ENCODE measurements at regions not wholly inside any gene's neighbourhood (a gene's known extent, or its start where the extent isn't known, plus 50 kb on each side); places are given as distances from the start of the nearest gene placed in this dataset.

DNA sequence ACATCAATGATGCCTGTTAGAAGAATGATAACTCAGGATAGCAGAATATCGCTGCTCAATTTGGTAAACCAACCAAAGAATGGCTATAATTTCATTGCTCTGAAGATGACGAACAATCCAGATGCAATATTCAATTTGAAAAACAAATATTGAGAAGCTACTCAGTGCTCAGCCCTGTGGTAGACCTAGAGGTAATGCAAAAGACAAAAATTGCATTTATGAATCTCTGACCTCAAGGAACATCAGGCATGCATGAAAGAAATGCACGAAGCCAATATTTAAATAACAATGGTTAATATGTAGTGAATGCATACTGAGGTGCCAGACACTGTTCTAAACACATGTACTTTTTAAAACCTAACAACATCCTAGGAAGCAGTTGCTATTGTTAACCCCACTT is 298.6 kb upstream of the TMTC1 start:
- DNase-seq: no peak

DNA sequence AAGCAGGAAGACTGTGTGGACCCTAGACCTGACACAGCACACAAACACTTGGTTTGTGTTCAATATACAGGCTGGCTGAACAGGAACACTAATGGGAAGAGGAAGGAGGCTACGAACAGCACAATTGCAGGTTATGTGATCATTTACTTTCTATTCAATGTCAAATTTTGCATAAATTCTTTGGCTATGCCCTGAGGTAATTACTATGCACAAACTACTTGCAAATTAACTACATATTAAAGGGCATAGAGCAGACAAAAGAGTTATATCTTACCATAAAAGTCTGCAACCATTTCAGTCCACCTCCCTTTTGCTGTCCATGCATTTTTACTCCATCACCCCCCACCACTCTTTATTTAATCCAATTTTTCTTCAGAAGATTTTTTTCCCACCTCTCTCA is 291.2 kb upstream of the TMTC1 start:
- no peak for DNase-seq

DNA sequence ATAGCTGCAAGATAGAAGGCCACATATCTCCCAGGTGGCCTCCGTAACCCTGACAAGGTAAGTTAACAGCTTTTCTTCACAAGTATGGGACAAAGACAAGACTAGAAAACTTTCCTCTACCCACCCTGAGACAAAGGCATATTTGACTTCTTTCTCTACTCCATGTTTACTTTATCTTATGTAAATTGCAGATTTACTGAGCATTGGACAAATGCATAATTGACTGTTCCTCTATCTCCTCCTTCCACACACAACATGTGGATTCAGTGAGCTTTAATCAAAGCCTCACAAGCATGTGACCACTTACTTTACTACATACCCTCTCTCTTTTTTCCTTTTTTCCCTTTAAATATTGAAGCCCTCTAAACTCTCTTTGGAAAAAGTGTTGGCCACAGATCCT is 289.1 kb upstream of the TMTC1 start:
- DNase-seq: no peak

DNA sequence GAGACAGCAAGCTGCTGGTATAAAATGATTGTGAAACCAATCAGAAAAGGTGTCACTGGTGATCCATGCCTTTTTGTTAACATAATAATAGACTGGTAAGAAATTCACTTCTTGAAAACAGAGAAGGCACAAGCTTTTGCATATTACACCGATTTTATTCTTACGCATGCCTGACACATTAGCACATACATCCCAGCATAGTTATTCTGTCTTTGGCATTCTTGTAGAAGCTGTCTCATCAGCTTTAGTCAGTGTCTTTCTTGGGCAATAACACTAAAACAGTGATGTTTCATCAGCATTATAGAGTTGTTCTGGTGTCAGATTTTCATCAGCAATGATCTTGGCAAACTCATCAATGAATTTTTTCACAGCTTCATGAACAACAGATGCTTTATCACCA is 283.4 kb upstream of the TMTC1 start:
- DNase-seq: no peak

DNA sequence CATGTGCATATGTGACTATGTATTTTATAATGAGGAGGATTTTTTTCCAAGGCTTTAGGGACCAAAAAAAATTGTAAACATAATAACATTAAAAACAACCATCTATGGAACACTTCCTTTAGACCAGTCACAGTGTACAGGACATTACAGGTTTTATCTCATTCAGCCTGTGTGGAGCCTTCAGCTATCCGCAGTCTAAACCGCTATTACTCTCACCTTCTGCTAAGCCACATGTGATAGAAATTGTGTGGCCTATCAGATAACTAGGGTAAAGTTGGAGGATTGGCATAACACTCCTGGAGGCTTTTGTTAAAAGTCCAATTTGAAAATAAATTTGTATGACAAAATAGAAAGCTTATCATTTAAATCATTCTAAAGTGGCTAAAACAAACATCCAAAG is 281.2 kb upstream of the TMTC1 start:
- DNase-seq: no peak

DNA sequence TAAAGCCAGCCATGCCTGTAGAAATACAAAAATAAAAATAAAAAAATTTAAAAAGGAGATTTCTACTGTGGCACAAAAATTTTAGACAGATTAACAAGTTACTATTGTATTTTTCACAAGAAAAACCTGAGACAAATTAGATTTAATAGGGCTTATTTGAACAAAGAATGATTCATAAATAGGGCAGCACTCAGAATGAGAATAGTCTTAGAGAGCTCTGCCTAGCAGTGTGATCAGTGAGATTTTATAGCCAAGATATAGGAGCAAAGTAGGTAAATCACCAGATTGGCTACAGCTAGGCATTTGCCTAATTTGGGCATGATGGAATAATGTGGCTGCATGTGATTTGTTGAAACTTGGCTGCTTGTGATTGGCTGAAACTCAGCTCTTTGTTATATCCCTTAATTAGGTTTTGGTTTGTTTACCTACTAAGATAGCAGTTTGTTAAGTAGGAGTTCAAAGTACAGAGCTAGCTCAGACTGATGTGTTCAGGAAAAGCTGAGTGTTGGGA is 279.7 kb upstream of the TMTC1 start:
- no peak for DNase-seq

DNA sequence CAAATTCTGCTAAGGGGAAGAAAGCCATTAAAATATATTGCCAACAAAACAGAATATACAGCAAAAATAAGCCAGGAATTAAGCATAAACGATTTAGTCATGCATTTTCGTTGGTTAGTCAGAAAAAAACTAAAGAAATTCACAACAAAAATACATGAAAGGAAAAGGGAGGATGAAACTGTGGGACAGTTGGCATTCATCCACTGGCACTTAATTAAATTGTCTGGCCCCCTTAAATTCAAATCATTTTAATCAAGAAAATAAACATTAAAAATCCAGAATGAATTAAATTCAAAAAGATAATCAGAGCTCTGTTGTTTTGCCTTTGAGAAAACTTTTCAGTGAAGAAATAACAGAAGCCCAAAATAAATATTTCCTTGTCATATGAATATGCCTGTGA is 264.6 kb upstream of the TMTC1 start:
- no peak for DNase-seq

DNA sequence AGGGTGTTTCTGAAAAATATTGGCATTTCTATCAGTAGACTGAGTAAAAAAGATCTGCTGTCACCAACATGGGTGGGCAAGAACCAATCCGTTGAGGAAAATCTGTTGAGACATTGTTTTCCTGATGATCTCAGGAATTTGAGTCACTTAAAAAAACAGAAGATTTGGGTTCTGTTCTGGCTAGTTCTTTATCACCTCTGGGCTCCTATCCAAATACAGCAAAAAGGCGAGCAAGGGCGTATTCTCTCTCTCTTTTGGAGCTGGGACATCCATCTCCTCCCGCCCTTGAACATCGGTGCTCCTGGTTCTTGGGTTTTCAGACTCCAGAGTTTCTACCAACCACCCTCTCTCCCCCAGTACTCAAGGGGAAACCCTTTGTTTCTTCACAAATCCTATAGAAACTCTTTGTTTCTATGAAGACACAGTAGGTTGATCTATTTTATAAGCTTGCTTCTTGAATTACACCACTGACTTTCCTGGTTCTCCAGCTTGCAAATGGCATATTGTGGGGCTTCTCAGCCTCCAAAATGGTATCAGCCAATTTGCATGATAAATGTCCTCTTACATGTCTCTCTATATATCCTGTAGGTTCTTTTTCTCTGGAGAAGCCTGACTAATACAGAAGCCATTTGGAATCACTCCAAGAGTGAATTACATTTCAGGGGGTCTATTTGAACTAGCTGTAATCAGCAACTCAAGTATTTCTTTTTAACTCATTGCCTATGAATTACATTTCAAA is 263.9 kb upstream of the TMTC1 start:
- DNase-seq: no peak

DNA sequence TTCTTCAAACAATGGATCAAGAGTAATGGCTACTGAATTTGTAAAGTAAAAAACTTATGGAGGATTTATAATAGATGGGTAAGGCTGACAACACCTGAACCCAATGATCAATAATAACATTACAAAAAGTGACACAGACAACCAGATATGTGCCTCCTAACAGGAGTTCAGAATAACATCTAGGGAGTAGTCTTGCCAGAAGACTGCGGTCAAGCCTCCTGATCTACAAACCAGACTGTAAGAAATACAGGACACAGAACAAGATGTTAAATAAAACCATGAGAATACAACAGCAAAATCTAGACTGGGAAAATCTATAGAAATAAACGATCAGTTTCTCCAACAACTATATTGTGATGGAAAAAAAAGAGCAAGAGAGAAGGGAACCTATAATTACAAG is 262.6 kb upstream of the TMTC1 start:
- no peak for DNase-seq

DNA sequence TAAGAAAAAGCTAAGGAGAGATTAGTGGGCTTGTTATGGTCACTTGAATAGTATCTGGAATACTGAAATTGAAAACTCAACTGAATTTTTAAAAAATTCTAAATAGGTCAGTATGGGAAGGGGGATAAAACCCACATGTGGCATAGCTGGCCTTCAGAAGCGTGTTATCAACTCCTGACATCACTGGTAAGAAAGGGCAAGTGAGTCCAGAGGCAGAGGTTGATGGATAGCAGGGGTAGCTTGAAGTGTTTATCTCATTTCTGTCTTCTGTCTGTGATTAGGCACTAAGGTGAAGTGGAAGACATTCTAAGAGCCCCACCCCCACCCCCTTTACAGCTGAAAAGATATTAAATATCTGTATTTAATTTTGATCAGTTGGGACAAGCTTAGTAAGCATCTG is 261.4 kb upstream of the TMTC1 start:
- DNase-seq: no peak

DNA sequence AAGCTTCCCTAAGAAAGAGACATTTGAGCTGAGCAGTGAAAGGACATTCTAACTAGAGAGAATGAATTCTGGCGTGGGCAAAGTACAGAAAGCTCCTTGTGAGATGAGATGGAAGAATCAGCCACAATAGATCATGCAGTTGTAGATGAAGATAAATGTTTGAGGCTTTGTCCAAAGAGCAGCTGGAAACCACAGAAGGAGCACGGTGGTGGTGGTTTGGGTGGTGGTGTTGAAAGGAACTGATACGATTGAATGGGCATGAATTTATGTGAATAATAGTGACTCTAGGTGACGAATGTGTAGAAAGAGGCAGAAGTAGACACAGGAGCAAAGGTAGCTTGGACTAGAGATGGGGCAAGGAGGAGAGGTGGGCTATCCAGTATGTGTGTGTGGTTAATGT is 260.5 kb upstream of the TMTC1 start:
- no peak for DNase-seq

DNA sequence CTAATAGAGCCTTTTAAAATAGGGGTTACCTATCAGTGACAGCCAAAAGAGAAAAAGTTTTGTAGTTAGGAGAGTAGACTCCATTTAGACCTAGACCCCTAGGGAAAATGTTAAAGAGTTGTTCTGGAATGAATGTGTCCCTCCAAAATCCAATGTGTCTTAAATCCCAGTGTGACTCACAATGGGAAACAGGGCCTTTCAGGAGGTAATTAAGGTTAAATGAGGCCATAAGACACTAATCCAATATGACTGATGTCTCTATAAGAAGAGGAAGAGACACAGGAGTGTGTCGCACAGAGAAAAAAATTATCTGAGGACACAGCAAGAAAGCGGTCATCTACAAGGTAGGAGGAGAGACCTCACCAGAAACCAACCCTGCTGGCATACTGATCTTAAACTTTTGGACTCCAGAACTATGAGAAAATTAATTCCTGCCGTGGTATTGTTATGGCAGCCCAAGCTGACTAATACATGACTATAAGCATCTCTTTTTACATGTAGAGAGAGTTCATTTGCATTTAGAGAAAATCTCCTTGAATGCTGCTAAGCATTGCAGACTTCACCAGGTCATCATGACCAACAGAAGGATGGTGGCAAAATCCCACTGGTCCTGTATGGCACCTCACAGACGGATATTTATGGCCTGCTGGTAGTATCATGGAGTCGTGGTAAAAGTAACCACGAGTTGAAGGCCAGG is 259.6 kb upstream of the TMTC1 start:
- no peak for DNase-seq

DNA sequence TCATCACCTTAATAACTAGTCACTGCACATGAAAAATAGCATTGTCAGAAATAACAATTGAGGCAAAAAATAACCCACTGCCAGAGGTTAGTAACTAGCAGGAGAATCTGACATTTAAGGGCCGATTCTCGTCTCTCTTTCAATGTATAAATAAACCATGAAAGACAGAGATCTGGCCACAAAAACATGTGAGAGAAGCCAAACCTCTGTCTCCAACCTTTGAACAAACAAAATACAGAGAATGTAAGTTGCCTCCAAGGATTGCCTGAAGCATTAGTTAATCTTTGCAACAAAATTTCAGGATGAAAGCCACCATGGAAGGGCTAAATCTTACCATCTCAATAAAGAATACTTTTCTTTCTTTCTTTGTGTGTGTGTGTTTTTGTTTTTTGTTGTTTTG is 257.4 kb upstream of the TMTC1 start:
- DNase-seq: no peak

DNA sequence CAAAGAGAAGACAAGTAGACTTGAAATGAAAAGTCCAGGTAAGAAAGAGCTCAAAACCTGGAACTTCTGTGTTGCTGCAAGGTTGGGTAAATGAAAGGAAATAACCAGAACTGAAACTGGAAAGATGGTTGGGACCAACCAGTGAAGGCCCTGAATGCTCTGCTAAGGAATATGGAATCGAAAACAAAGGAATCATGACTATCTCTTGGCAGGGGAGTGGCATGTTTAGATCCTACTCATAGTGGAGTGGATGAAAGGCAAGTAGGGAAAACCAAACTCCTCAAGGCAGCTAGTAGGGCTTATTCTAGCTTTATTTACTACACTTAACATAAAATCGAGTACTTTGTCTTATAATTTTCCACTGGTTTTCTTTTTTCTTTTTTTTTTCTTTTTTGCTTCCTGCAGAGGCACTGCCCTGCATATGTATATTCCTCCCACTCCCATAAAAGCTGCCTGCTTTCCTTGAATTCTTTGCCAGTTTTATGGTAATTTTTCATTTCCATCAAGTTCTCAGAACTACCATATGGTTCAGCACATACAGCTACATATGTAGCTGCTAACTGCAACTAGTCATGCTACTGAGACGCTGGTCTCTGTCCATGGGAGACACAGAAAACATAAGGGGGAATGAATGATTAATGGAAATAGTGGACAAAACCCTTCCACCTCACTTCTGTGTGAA is 247.1 kb upstream of the TMTC1 start:
- DNase-seq: no peak

DNA sequence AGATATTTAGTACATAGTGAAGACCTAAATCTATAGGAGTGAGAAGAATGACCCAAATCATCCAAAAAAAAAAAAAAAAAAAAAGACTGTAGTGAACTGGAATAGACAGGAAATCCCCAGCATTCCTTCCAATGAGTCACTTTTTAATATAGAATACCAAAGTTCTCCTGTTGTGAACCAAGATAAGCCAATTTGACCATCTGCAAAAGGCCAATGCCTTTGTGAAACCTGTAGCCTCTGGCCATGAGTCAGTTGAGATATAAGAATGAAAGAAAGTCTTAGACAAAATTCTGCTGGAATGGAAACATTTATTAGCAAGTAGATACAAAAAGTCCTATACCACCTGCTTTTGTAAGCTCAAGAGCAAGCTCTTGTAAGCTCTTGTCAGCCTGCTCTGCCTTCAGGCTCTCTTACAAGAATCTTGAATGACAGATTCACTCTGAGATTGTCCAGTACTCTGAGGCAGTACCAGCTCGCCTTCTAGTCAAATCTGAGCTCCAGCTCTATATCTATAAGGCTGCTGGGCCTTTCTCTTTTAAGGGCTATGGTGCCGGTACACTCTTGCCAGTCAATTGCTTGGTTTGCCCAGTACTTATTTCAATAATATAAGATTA is 243.0 kb upstream of the TMTC1 start:
- DNase-seq: no peak

DNA sequence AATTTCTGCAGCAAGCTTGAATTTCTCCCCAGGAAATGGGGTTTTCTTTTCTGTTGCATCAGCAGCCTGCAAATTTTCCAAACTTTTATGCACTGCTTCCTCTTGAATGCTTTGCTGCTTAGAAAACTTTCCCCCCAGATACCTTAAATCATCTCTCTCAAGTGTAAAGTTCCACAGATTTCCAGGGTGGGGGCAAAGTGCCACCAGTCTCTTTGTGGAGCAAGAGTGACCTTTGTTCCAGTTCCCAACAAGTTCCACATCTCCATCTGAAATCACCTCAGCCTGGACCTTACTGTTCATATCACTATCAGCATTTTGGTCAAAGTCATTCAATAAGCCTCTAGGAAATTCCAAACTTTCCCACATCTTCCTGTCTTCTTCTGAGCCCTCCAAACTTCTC is 241.6 kb upstream of the TMTC1 start:
- no peak for DNase-seq

DNA sequence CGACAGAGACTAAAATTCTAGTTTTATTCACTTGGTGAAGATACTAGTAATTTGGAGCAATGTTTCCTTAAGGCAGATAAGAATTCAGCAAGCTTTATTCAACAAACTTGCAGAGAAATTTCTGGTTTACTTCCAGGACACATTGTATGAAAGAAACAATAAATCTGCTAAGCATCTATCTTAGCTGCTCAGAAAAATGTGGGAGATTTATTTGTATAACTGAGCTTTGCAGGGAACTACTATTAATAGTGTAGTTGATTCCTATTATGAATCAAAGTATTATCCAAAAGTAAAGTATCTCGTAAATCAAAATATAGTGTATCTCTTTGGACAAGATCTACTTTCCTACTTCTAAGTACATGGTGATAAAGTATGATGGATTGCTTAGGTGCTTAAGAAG is 239.4 kb upstream of the TMTC1 start:
- no peak for DNase-seq

DNA sequence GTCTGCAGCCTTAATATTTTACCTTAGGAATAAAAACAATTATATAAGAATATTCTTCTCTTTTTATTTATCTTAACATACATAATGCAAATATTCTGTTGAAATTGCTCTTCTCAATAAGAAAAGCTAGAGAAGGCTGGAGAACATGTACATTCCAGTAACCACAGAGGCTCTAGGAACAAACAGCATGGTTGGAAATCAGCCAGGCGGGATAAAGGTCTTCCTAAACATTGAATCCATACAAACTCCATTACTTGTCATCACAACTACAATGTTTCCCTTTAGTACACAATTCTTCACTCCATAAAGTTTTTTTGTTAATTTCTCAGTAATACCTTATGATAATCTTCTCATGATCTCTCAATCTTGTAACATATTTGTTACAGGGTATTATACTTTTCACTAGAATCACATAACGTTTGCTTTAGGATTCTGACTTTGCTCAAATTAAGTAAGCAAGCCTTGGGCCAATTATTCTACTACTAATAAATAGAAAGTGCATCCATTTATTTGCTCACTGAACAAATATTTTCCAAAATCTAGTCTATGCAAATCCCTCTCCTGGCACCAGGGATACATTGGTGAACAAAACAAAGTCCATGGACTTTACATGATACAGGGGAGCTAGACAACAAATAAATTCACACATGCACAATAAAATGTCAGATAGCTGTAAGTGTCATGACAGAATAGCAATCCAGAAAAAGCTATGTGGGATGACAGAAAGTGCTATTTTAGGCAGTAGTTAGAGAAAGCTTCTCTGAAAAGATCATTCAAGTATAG is 237.5 kb upstream of the TMTC1 start:
- DNase-seq: no peak

DNA sequence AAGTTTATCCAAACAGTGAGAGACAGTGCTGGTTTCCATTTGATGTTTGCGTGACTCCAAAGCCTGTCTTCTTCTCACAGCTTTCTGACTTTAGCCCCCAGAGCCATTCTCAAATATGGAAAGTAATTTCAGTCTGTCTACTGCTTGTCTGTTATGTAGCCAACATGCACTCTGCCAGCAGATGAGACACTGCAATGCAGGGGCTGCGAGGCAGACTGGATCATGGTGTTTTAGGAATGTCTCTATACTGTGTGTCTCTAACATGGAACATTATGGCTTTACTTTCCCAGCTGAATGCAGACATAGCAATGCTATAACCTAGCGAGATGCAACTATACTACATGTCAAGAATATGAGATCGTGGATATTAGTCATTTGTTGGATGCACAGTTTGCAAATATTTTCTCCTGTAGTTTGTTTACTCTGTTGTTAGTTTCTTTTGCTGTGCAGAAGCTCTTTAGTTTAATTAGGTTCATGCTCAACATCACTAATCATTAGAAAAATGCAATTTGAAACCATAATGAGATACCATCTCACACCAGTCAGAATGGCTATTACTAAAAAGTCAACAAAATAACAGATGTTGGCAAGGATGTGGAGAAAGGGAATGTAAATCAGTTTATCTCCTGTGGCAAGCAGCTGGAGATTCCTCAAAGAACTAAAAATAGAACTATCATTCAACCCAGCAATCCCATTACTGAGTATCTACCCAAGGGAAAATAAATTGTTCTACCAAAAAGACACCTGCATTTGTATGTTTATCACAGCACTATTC is 235.8 kb upstream of the TMTC1 start:
- DNase-seq: no peak

DNA sequence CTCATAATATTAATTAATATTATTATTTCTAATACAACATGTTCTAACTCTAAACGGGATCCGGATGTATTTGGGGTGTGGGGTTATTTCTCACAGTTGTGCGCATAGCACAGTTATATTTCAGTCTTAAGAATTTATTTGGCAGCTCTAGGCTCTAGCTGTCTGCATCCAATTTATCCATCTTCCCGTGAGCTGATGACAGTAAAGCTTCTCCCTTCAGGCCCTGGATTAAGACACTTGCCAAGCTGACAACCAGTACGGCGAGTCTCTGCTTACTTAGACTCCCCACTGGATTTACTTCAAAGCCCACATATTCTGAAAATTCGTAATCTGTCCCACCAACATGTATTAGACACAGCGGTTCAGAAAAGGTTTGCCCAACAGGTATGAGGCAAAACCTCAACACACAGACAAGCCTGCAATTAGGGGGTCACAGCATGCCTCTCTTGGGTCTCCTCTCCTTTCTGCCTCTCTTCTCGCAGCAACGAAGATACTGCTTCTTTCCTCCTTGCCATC is 232.9 kb upstream of the TMTC1 start:
- no peak for DNase-seq

DNA sequence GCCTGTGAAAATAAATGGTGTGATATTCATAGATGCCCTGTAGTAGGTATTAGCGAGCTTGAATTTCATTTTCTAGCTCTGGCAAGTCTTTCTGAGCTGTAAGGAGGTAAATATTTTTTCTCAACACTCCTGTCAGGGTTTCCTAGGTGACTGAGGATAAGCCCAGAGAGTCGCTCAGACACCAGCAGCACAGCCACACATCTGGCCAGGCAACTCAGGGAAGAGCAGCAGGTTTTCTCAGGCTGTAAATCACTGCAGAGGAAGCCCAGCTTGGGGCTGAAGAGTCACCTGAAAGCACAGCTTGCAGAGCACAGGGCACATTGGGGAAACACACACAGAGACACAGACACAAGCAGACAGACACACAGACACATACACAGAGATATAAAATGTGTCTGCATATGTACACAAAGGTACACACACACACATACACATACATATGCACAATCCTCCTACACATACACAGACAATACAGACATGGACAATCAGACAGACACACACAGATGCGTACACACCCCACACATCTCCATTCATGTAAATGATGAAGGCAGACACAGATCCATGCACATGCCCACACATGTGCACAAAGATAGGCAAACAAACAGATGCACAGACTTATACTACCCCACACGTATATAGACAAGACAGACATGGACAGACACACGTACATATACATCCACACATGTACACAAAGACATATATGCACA is 232.0 kb upstream of the TMTC1 start:
- DNase-seq: no peak

All from stimulated activated CD8-positive, alpha-beta memory T cell treated with anti-CD3 and anti-CD28 coated beads, Interleukin-4, amount 100 ng/mL, for 48 hours (primary cell).